ENCODE measurements at regions not wholly inside any gene's neighbourhood (a gene's known extent, or its start where the extent isn't known, plus 50 kb on each side); places are given as distances from the start of the nearest gene placed in this dataset.

- H3K36me3 ChIP-seq (replicated peaks) = no peaks in the 10 kb centered on the region
- DNase-seq = no peak
- H3K27ac ChIP-seq = no peak overlapping the region
- no peak for TF ChIP-seq CTCF (IDR thresholded peaks at IDR 0.05; ENCODE audit: low read depth, low read length, missing control alignments)
- H3K4me3 ChIP-seq (ENCODE audit: low read depth, low read length) = no peak overlapping the region
- no peaks in the 10 kb centered on the region for H3K27me3 ChIP-seq (replicated peaks)
- in situ Hi-C loops (cut with HindIII; ENCODE audit: low pct_ligation_motif_present, low sequenced_read_pairs) = no loop called here
These were observed 147.3 kb upstream of the KCNK2 start for GRCh38 chr1:214935258-214935657.

GRCh38 chr1:214939180-214939579 lies 143.4 kb upstream of the KCNK2 start:
- no peak overlapping the region for H3K4me3 ChIP-seq (ENCODE audit: low read depth, low read length)
- no peak overlapping the region for H3K27ac ChIP-seq
- in situ Hi-C loops (cut with HindIII; ENCODE audit: low pct_ligation_motif_present, low sequenced_read_pairs) = no loop called here
- no peak for DNase-seq
- no peak for TF ChIP-seq CTCF (IDR thresholded peaks at IDR 0.05; ENCODE audit: low read depth, low read length, missing control alignments)
- no peaks in the 10 kb centered on the region for H3K36me3 ChIP-seq (replicated peaks)
- H3K27me3 ChIP-seq (replicated peaks) = no peaks in the 10 kb centered on the region

DNA sequence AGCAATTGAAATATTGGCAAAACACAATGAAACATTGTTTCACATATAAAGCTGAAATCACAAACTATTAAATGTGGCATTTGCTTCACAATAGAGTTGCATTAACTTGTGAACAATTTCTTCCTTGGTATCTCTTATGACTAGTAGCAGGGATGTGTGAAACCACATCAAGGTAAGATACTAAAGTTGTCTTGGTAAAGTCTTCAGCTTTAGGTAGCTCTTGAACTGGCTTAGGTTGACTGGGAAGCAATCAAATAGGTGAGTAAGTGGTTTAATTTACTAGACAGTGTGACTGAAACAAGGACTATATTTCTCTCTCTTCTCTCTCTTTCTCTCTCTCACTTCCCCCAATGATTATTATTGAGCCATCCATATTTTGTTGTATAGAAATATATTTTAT lies 141.5 kb upstream of the KCNK2 start:
- no peaks in the 10 kb centered on the region for H3K27me3 ChIP-seq (replicated peaks)
- H3K36me3 ChIP-seq (replicated peaks) = no peaks in the 10 kb centered on the region
- no peak overlapping the region for H3K4me3 ChIP-seq (ENCODE audit: low read depth, low read length)
- DNase-seq = no peak
- in situ Hi-C loops (cut with HindIII; ENCODE audit: low pct_ligation_motif_present, low sequenced_read_pairs) = no loop called here
- no peak for TF ChIP-seq CTCF (IDR thresholded peaks at IDR 0.05; ENCODE audit: low read depth, low read length, missing control alignments)
- H3K27ac ChIP-seq = no peak overlapping the region

- DNase-seq = no peak
- Histone ChIP-seq H3K27ac (no peak overlapping the region), H3K27me3 (replicated peaks) (no peaks in the 10 kb centered on the region), H3K4me3 (ENCODE audit: low read depth, low read length) (no peak overlapping the region), H3K36me3 (replicated peaks) (no peaks in the 10 kb centered on the region)
- TF ChIP-seq CTCF (IDR thresholded peaks at IDR 0.05; ENCODE audit: low read depth, low read length, missing control alignments) = no peak
- in situ Hi-C loops (cut with HindIII; ENCODE audit: low pct_ligation_motif_present, low sequenced_read_pairs) = no loop called here
These were observed 139.5 kb upstream of the KCNK2 start for GRCh38 chr1:214943054-214943453.

DNA sequence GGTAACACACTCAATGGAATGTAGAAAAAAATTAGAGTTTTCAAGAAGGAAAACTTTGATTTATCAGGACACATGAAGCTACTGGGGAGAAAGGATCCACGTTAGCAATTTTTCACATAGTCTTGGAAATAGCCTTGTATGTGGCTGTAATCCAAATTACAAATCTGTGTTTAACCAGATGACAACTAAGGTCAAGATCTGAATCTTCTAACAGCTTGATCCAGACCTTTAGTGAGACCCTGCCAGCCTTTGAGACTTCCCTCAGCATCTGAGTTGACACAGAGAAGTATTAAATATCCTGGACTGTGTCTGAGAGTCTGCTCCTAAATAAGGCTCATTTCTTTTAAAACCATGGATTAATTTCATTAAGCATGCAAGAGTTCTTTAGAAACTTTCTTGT lies 135.9 kb upstream of the KCNK2 start:
- no peak overlapping the region for H3K4me3 ChIP-seq (ENCODE audit: low read depth, low read length)

More for the DNA sequence above, 135.9 kb upstream of the KCNK2 start:
- no peak for TF ChIP-seq CTCF (IDR thresholded peaks at IDR 0.05; ENCODE audit: low read depth, low read length, missing control alignments)
- in situ Hi-C loops (cut with HindIII; ENCODE audit: low pct_ligation_motif_present, low sequenced_read_pairs) = no loop called here
- no peaks in the 10 kb centered on the region for H3K27me3 ChIP-seq (replicated peaks)
- no peaks in the 10 kb centered on the region for H3K36me3 ChIP-seq (replicated peaks)
- no peak for DNase-seq
- no peak overlapping the region for H3K27ac ChIP-seq
